22Rv1 (cell line): ENCODE measurements at regions not wholly inside any gene's neighbourhood (a gene's known extent, or its start where the extent isn't known, plus 50 kb on each side); places are given as distances from the start of the nearest gene placed in this dataset.

Experiments
- H3K27ac ChIP-seq: fragments of 450-650 bp; 2 replicates; pipeline ENCODE4 v1.5.1; 2017
- ZFX ChIP-seq: fragments of 450-650 bp; IDR thresholded peaks from 2 replicates; pipeline ENCODE4 v1.6.1; 2017; ENCODE audit warnings: antibody characterized with exemption, borderline replicate concordance
- TF ChIP-seq, protein P1 (sequence below): fragments of 450-650 bp; IDR thresholded peaks from 2 replicates; pipeline ENCODE4 v1.5.1; 2017; ENCODE audit warnings: mild to moderate bottlenecking

DNA sequence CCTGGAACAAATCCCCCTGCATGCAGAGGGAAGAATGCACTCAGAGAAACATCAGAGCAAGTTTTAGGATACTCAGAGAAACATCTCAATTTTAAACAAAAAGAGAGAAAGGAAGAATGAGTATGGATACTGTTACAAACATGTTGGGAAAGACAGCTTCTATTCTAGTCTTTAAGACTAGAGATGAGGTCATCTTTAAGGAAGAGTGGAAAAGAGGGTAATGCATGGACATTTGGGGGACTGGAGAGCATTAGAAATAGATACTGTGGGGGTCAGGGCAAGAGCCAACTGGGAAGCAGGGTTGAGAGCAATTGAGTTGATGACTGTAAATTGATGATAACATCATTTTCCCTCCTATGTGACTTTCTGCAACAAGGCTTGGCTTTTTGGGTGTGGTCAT, 431.2 kb downstream of the CDH26 start:
- no peak for TF ChIP-seq ZFX
- TF ChIP-seq, protein P1, sequence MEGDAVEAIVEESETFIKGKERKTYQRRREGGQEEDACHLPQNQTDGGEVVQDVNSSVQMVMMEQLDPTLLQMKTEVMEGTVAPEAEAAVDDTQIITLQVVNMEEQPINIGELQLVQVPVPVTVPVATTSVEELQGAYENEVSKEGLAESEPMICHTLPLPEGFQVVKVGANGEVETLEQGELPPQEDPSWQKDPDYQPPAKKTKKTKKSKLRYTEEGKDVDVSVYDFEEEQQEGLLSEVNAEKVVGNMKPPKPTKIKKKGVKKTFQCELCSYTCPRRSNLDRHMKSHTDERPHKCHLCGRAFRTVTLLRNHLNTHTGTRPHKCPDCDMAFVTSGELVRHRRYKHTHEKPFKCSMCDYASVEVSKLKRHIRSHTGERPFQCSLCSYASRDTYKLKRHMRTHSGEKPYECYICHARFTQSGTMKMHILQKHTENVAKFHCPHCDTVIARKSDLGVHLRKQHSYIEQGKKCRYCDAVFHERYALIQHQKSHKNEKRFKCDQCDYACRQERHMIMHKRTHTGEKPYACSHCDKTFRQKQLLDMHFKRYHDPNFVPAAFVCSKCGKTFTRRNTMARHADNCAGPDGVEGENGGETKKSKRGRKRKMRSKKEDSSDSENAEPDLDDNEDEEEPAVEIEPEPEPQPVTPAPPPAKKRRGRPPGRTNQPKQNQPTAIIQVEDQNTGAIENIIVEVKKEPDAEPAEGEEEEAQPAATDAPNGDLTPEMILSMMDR: no peak
- H3K27ac ChIP-seq: no peak overlapping the region

DNA sequence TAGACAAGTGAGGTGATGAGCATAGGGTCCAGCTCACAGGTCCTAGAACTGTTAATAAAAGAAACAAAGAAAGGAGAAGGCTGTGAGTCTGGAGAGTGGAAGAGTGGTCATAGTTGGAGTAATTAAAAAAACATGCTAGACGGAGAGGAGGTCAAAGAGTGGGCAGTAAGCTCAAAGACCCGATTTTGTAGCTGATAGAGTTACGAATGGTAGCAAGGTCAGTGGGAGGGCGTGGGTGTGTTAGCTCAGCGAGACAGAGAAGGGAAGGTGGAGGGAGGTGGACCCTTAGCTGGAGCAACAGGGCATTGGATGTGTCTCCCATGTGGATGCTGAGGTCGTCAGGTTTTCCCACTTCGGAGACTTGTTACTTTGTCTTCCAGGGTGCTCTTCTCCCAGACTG, 431.7 kb downstream of the CDH26 start:
- H3K27ac ChIP-seq: no peak overlapping the region
- TF ChIP-seq ZFX: no peak
- TF ChIP-seq, protein P1: no peak

DNA sequence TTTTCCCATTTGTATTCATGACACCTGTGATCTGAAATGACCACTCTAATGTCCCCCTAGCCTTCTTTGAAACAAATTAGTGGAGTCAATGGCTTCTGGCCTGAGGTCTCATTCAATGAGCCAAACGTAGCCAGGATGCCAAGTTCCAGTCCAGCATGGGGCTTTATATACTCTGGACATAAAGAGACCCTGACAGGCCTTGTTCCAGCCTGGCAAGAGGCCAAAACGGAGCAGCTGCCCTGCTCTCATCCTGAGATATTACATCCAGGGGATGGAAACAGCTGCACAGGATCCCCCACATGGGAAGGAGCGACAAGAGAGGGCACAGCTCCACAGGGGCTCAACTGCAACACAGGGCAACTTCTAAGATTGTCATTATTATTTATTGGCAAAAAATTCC, 437.8 kb downstream of the CDH26 start:
- no peak for TF ChIP-seq ZFX
- TF ChIP-seq, protein P1: no peak
- H3K27ac ChIP-seq: no peak overlapping the region

DNA sequence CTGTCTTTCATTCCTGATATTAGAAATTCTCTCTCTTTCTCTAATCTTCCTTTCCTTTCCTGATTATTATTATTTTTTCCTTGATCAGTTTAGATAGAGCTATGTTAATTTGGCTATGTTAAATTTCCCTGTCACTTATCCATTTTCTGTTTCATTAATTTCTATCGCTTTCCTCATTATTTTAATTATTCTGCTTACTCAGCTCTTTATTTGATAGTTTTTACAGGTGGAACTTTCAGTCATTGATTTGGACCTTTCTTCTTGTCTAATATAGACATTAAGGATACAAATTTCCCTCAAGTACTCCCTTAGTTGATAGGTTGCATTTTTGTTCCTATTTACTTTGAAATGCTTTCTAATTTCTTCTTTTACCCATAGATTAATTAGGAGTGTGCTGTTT, 442.3 kb downstream of the CDH26 start:
- TF ChIP-seq ZFX: no peak
- TF ChIP-seq, protein P1: no peak
- H3K27ac ChIP-seq: no peak overlapping the region

DNA sequence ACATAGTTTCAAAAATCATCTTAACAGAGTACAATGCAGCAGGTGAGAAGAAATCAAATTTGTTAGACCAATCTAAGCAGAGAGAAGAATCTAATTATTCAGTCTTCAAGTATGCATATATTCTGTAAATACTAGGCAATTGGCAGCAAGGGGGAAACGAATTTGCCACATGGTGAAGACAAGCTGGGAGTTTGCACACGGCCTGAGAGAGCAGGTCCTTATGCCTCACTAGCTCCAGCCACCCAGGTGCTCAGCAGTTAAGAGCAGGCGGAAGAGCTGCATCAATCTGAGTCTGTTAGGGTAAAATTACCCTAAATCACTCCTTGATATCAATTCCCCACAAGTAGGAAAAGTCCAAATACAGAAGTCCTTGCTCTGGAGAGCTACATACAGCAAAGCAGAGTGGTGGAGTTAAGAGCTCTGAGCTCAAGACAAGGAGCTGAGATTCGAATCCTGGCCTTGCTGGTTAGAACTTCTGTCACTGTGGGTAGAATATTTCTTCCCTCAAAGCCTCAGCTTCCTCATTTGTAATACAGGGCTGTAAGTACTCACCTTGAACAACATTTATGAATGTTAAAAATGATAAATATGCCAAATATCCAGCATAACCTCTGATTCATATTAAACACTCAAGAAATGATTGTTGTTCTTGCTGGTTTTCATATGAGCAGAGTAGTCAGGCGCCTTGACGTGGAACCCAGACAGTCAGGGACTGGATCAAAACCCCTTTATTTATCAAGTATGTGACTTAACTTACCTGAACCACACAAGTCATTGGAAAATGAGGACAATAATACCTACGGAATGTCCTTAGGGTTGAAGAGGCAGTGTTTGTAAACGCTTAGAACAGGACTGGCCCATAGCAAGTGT, 444.2 kb downstream of the CDH26 start:
- no peak for TF ChIP-seq ZFX
- TF ChIP-seq, protein P1: no peak
- no peak overlapping the region for H3K27ac ChIP-seq

- no peak overlapping the region for H3K27ac ChIP-seq
- no peak for TF ChIP-seq ZFX
Measured at GRCh38 chr20:60403105-60403741, 445.0 kb downstream of the CDH26 start.

DNA sequence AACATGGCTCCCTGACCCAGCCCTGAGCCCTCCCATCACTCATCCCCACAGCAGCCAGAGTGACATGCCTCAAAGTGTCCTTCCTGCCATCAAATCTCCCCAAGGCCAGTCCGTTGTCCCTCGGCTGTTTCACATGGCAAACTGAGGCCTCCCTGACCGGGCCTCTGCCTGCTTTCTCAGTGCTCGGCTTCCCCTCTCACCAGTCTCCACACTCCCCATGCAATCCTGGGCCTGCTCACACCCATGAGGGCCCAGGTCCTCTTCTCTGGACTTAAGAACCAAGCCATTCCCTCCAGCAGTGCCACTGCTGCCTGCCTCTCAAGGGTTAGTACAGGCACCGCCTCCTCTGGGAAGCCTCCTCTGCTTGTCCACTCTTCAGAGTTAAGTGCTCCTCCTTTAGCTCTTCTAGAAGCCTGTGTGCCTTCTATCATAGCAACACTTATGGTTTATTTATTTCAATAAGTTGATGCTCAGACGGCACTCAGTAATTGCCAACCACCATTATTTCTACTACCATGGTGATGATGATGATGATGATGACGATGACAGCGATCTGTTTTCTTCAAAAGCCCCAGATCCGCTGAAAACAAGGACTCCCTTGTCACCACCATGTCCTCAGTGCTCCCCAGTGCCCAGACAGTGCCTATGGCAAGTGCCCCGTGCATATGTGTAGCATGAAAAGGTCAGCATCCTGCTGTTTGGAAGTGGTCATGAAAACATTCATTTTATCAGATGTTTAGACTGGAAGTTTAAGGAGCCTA, 449.0 kb downstream of the CDH26 start:
- H3K27ac ChIP-seq: no peak overlapping the region
- TF ChIP-seq, protein P1: no peak
- no peak for TF ChIP-seq ZFX
